ENCODE measurements at regions not wholly inside any gene's neighbourhood (a gene's known extent, or its start where the extent isn't known, plus 50 kb on each side); places are given as distances from the start of the nearest gene placed in this dataset.

- no peak for DNase-seq (ENCODE audit: low read depth in 2 of 3, low spot score in 1 of 3)
Measured at GRCh38 chr10:78292250-78292981, 258.8 kb downstream of the RPS24 start.

DNA sequence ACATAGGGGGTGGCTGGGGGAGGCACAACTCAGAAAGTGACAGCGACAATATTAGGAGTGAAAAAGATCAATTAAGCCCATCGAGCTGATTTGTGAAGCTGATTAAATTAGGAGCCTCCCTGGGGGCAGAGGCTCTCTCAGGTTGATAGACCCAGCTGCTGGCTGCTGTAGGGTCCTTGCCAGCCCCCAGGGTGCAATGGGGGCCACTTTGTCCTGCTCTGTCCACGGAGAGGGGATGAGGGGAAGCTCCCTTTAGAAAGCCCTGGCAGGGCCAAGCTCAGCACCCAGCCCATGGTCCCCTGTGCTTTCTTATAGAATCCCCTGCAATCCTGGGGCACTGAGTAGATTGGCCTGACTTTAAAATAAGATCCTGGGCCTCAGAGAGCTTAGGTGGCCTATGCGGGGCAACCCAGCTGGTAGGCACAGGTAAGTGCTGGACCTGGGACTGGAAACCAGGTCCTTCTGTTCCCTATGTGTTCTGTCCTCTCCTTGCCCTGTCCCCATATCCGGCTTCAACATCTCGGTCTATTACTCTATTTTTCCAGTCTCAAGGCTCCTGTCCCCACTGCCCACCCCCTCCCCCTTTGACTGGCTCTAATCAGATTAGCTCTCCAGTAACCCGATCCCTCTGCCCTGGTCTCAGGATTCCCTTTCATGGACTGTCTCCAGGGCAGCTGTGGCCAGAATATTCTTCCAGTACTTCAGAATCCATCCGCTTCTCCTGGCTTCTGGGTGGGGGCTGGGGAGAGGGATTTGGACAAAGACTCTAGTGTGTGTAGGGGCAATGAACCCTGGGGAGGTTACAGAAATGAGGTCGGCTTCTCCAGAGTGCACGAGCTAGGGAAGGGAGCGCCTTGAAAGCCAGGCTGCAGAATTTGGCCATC lies 259.6 kb downstream of the RPS24 start:
- no peak for DNase-seq (ENCODE audit: low read depth in 2 of 3, low spot score in 1 of 3)

GRCh38 chr10:78295242-78295641 lies 261.6 kb downstream of the RPS24 start:
- DNase-seq (ENCODE audit: low read depth in 2 of 3, low spot score in 1 of 3) = no peak

- no peak for DNase-seq (ENCODE audit: low read depth in 2 of 3, low spot score in 1 of 3)
Measured at GRCh38 chr10:78296785-78297184, 263.1 kb downstream of the RPS24 start.

DNA sequence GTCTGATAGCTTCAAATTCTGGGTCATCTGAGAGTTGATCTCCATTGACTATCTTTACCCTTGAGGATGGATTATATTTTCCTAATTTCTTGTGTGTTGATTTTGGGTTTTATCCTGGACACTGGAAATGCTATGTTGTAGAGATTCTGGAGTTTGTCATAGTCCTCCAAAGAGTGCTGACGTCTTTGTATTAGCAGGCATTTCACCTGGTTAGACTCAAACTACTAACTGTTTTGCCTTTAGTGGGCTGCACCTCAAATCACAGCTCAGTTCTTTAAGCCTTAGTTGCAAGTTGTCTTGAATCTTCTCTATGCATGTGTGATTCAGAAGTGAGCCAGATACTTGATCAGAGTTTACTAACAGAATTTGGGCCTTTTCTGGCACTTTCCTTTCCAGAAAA lies 264.3 kb downstream of the RPS24 start:
- no peak for DNase-seq (ENCODE audit: low read depth in 2 of 3, low spot score in 1 of 3)

GRCh38 chr10:78298835-78299234 lies 265.2 kb downstream of the RPS24 start:
- DNase-seq (ENCODE audit: low read depth in 2 of 3, low spot score in 1 of 3) = no peak

DNA sequence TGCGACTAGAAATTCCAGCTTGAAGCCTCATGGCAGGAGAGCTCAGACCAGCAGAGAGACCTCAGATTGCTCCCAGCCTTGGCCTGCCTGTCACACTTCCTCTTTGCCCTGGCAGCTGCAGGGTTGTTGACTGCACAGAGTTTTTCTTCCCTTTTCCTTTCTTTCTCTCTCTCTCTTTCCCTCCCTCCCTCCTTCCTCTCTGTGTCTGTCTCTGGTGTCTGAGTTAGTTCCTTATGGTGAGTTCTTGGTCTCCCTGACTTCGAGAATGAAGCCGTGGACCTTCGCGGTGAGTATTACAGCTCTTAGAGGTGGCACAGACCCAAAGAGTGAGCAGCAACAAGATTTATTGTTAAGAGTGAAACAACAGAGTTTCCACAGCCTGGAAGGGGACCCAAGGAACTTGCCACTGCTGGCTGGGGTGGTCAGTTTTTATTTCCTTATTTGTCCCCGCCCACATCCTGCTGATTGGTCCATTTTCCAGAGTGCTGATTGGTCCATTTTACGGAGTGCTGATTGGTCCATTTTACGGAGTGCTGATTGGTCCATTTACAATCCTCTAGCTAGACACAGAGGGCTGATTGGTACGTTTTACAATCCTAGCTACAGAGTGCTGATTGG lies 266.3 kb downstream of the RPS24 start:
- no peak for DNase-seq (ENCODE audit: low read depth in 2 of 3, low spot score in 1 of 3)

DNA sequence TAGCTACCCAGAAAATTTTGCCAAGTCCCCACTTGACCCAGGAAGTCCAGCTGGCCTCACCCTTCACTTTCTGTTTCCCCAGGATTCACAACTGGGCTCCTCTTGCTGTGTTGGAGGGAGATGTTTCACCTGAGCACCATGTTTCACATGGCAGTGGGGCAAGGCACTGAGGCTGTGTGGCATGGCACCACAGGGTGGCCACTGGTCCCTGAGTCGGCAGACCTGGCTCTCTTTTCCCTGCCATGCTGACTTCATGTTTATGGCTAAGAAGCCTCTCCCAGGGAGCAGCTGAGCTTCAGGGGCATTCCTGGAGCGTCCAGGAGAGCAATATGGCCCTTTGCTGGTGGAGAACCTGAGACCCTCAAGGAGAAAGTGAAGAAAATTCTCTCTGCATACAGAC lies 266.9 kb downstream of the RPS24 start:
- no peak for DNase-seq (ENCODE audit: low read depth in 2 of 3, low spot score in 1 of 3)

- DNase-seq (ENCODE audit: low read depth in 2 of 3, low spot score in 1 of 3) = no peak
Measured at GRCh38 chr10:78301481-78301880, 267.8 kb downstream of the RPS24 start.

GRCh38 chr10:78301891-78302738 lies 268.5 kb downstream of the RPS24 start:
- DNase-seq (ENCODE audit: low read depth in 2 of 3, low spot score in 1 of 3) = no peak

GRCh38 chr10:78302739-78302988 lies 269.0 kb downstream of the RPS24 start:
- no peak for DNase-seq (ENCODE audit: low read depth in 2 of 3, low spot score in 1 of 3)

- DNase-seq (ENCODE audit: low read depth in 2 of 3, low spot score in 1 of 3) = peak; percentile 93 to 96 (median 93)
Measured at GRCh38 chr10:78302989-78303854, 269.6 kb downstream of the RPS24 start.

- no peak for DNase-seq (ENCODE audit: low read depth in 2 of 3, low spot score in 1 of 3)
Measured at GRCh38 chr10:78304091-78305045, 270.7 kb downstream of the RPS24 start.

- DNase-seq (ENCODE audit: low read depth in 2 of 3, low spot score in 1 of 3) = no peak
Measured at GRCh38 chr10:78305311-78305710, 271.6 kb downstream of the RPS24 start.

DNA sequence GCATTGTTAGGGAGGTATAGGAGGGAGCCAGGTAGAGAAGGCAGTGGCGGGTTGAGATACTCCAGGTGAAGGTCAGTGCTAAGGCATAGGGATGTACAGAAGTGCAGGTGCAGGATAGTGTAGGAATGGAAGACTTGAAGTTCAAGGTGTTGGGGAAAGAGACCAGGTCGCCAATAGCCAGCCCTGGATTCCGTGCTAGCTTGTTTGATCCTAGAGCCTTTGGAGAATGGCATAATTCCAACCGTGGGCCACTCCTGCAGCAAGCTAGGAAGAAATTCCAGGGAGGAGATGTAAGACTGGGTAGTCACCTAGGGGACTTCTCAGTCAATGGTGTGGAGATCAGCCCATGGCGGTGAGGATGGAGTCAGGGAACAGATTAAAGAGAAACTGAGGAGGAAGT lies 272.7 kb downstream of the RPS24 start:
- no peak for DNase-seq (ENCODE audit: low read depth in 2 of 3, low spot score in 1 of 3)

GRCh38 chr10:78307576-78307975 lies 273.9 kb downstream of the RPS24 start:
- no peak for DNase-seq (ENCODE audit: low read depth in 2 of 3, low spot score in 1 of 3)

GRCh38 chr10:78309536-78310237 lies 276.0 kb downstream of the RPS24 start:
- DNase-seq (ENCODE audit: low read depth in 2 of 3, low spot score in 1 of 3) = no peak

DNA sequence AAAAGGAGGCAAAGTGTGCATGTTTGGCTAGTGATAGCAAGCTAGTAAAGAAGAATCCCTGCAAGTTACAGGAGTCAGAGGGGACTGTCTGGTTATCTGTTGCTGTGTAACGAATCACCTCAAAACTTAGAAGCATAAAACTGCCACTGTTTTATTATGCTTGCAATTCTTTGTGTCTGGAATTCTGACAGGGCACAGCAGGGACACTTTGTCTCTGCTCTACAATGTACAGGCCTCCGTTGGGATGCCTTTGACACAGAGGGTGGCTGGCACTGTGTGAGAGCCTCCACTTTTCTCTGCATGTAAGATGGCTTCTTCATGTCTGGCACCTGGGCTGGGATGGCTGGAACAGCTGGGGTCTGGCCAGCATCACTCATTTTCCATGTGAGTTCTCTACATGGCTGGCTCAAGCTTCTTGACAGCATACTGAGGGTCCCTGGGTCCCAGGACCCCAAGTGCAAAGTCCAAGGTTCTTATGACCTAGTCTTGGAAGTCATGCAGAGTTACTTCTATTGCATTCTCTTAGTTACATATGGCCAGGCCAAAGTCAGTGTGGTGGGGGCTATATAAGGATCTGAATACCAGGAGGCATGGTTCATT lies 276.9 kb downstream of the RPS24 start:
- DNase-seq (ENCODE audit: low read depth in 2 of 3, low spot score in 1 of 3) = no peak

Data from stimulated activated CD4-positive, alpha-beta T cell treated with anti-CD3 and anti-CD28 coated beads, Interleukin-12 subunit alpha, Interleukin-12 subunit beta, amount 100 ng/mL, for 48 hours (primary cell).